Inflammatory macrophage (primary cell): ENCODE measurements at regions not wholly inside any gene's neighbourhood (a gene's known extent, or its start where the extent isn't known, plus 50 kb on each side); places are given as distances from the start of the nearest gene placed in this dataset.

ENCODE experiments used
- DNase-seq, 2 donors: peaks; one replicate each; pipeline ENCODE4 v3.0.0-alpha.2; 2020 to 2022

DNA sequence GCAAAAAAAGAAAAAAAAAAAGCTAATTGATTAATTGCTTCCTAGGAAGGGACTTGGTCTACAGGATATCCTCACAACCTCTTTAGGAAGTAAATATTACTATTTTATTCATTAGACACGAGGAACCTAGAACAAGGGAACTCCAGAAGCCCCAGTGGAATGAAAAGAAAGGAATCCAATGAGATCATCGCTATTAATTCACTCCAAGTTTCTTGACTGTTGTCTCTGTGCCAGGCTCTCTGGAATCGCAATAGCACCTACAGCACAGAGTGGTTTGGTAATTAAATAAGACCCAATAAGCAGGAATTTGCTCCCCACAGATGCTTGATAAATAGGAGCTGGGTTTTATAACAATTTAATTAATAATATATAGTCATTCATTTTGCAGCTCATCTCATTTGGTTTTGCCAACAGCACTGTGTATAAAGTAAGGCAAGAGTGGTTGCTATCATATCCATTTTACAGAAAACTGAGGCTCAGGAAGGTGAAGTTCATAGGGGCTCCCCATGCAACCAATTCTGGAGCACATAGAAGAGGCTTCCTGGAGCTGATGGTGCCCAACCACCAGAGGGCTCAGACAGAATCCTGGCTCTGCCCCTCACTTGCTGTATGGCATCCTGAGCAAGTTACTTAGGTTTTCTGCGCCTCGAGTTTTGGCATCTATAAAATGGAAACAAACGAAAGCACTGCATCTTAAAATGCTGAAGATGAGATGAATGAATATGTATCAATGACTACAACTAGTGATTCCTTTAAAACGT, 420.2 kb downstream of the MED13L start:
- no peak for DNase-seq

DNA sequence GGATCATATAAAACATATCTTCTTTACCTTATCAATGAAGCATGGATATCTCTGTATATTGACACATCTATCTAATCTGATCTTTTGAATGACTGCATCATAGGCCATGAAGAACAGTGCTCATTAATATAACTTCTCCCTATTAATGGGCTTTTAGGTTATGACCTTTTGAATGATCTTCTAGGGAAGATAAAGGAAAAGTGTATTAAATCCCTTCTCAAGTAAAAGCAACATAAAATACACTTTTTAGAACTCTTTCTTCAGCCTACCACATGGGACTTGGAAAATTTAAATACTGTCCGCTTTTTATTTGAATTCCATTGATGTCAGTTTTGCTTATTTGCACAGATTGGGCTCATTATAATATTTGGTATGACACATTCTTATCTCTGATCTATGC, 425.4 kb downstream of the MED13L start:
- DNase-seq = no peak

DNA sequence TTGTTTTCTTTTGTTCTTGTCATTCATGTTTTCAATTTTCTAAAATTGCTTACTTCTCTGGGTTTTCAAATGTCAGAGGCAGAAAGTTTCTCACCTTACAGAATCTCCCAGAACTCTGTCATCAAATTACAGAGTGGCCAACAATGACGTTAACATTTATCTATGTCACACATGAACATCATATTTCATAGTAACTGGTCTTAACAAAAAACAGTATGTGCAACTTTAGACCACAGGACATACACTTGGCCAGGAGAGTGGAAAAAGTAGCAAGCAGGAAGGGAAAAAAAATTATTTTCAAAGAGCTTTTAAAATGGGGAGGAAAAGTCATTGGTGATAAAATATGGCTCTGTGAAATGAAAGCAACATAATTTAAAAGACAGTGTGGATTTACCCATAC, 426.5 kb downstream of the MED13L start:
- DNase-seq = no peak

DNA sequence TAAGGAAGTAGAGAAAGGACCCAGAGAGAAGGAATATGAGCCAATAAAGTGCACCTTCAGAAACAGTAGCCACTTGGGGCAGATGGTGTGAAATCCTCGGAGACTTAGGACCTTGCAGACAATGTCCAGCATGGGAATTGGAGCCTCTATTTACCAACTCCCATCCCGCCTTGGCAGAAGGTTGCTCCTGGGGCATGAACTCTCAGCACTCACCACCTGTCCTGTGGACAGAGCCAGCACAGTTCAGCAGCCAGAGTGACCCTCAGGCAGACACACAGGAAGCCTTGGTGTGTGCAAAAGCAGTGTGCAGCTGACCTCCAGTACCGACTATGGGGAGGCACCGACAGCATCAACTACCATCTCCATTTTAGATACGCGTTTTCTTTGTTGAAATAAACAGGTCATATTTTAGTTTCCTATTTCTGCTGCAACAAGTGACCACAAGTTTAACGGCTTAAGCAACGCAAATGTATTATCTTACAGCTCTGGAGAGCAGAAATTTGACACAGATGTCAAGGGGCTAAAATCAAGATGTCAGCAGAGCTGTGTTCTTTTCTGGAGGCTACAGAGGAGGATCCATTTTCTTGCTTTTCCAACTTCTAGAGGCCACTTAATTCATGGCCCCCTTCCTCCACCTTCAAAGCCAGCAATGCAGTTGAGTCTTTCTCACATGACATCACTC, 428.1 kb downstream of the MED13L start:
- DNase-seq = no peak

DNA sequence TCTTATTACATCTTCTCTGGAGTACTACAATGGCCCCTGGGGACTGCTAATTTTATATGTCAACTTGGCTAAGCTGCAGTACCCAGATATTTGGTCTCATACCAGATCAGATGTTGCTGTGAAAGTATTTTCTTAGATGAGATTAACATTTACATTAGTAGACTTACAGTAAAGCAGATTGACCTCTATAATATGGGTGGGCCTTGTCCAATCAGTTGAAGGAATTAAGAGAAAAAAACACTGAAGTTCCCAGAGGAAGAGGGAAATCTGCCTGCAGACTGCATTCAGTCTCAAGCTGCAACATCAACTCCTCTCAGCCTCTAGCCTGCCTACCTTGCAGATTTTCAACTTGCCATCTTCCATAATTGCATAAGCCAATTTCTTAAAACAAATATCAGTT, 430.1 kb downstream of the MED13L start:
- DNase-seq = no peak

DNA sequence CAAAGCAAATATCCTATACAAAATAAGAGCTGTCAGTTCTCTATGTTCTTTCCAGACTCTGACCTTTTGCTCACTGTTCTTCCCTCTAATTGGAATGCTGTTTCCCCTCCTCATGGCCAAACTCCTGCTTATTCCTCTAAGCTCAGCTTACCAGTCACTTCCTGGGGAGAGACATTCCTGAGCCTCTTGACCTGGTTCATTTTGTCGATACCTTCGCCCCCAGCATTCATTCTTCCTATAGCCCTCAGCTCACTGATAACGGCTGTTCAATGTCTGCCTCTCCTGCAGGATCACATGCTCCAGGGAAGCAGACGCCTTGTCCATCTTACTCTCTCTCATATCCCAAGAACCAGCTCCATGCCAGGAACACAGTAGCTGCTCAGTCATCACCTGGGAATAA, 431.0 kb downstream of the MED13L start:
- DNase-seq = no peak

DNA sequence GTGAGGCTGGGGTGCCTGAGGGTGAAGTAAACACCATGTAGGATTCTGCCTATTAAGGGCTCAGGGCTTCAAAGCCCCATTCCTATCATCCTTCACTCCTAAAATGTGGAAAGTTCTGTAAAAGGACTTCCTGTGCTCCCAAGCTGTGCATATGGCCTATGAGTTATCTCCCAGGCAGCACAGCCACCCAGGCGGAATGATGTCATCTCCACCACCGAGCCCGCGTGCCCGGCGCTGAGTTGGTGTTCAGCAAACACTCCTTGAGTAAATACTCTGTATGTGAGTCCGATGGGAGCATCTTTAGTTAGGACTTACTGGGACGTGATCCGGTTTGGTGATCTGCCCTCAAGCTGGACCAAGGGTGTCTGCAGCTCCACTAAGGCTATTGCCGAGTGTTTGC, 437.3 kb downstream of the MED13L start:
- DNase-seq = no peak

DNA sequence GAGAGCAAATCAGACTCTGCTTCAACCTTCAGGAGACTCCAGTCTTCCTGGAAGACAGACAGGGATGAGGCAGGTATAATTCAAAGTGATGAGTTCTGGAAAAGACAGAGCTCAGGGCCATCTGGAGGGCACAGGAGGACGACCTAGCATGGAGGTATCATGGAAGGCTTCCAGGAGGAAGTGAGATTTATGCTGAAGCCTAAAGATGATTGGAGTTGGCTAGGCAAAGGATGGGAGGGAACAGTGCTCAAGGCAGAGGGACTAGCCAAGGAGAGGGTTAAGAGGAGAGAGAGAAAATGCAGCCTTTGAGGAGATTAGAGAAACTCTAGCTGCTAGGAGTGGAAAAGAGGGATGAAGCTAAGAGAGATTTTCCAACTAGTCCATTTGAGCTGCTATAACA, 438.5 kb downstream of the MED13L start:
- DNase-seq = no peak

DNA sequence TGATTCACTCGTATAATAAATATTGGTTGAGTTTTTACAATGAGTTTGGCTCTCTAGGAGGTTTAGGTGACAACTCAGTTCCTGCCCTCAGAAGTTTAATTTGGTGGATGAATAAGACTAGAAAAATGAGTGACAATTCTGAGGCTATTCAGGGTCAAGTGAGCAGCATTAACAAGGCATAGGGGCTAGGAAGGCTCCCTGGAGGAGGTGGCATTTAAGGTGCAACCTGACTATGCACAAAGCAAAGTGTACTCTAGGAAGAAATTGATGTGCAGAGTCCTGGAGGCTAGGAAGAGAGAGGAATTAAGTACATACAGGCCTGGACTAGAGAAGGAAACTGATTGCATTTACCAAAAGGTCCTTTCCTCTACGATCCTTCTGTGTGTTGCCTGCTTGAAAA, 440.3 kb downstream of the MED13L start:
- no peak for DNase-seq

DNA sequence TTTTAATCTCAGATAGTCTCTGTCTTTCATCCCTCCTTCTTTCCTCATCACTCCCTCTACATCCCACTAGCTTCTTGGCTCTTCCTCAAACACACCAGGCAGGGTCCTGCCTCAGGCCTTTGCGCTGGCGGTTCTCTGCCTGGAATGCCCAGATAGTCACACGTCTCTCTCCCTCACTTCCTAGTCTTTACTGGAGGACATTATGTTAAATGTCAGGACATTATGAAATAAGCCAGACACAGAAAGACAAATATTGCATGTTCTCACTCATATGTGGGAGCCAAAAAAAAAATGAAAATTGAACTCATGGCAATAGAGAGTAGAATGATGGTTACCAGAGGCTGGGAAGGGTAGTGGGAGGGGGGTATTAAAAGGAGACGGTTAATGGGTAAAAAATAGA, 442.0 kb downstream of the MED13L start:
- no peak for DNase-seq

DNA sequence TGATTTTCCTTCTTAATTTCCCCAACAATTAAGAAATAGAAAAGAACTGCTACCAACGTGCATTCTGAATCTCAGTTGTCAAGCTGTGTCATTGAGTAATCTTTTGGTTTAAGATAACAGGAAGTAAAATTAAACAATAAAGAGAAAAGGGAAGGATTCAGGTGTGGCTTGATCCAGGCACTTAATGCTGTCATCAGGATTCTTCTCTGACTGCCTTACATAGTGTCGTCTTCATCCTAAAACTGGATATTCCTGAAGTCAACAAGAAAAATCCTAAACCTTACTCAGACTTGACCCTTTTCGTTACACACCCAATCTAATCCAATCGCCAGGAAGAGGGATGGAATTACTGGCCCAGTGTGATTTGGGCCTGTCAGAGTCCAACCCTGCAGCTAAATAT, 443.8 kb downstream of the MED13L start:
- no peak for DNase-seq

DNA sequence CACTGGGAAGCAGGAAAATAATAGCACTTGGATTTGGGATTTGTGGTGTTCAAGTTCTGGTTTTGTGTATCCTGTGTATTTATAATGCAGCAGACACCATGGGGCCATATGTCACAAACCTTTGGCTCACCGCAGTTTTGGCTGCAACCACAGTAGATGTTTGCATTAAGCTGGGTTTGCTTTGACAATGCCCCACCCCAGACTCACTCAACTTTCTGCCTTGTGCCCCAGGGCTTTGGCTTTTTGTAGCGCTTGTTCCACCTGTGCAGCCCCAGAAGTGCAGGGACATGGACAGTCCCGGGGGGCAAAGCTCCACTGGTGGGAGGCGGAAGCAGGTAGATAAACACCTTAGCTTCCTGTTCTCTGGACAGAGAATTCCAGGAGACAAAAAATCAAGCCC, 446.9 kb downstream of the MED13L start:
- DNase-seq = no peak

DNA sequence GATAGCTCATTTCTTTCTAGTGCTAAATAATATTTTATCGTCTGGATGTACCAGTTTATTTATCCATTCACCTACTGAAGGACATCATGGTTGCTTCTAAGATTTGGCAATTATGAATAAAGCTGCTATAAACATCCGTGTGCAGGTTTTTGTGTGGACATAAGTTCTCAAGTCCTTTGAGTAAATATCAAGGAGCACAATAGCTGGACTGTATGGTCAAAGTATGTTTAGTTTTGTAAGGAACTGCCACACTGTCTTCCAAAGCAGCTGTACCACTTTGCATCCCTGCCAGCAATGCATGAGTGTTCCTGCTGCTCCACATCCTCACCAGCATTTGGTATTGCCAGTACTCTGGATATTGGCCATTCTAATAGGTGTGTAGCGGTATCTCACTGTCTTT, 447.4 kb downstream of the MED13L start:
- DNase-seq = no peak

DNA sequence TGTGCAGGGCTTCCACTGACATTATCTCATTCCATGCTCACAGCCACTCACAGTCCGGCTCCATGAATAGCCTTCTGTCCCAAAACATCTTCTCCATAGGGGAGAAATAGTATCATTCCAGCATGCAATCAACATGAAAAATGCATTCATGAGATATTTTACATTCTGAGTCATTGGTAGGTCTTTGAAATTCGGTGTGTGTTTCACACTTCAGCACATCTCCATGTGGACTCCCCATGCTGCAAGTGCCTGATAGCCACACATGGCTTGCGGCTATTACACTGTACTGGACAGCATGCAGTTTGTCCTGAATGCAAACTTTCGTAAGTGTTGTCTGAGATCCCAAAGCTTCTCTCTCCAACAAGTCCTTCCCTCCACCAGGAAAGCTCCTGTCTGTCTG, 449.3 kb downstream of the MED13L start:
- DNase-seq = no peak

DNA sequence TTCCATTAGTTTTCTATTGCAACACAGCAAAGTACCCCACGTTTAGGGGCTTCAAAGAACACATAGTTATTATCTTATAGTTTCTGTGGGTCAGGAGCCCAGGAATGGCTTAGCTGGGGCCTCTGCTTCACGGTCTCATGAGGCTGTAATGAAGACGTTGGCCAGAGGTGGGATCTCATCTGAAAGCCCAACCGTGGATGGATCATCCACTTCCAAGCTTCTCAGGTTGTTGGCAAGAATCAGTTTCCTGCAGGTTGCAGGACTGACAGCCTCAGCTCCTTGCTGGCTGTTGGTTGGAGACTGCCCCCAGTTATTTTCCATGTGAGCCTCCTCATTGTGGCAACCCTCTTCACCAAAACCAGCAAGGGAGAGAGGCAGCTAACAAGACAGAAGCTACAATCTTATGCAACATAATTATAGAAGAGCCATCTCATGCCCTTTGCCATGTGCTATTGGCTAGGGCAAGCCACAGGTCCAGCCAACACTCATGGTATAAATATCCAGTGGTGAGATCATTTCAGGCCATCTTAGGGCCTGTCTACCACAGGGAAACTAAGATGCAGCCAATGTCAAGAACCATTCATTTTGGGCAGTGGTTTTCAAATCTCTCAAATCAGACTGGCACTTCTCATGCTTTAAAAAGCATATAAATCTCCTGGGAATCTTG, 452.4 kb downstream of the MED13L start:
- no peak for DNase-seq

DNA sequence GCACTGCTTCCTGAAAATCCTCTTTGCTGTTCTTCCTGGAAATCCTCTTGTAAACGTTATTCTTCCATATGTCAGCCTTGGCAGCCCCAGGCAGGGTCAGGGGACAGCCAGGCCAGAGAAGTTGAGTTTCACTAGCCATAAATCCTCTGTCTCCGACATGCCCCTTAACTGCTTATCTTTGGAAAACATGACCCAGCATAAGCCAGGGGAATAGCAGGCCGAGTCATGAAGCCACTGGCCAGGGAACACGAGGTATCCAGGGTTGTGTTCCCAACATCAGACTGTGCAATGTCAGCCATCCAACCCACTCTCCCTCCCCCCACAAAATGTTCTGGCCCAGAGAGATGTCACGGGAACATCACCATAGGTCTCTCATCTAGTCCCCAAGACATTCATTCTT, 453.9 kb downstream of the MED13L start:
- DNase-seq = no peak

DNA sequence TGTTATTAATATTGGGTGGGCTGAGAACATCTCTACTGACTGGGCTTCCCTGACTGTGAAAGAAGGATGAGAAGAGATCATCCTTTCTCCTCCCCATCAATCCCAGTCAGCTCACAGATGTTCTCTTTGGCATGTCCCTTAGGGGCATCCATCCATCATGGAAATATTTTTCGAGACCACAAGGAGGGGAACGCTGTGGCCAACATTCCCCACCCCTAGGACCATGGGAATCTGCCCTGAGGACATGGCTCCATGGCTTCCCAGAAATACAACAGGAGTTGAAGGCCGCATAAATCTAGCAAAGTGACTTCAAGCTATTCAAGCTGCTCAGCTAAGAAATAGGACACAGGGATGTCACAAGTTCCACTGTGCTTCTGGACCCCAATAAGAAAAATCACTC, 456.8 kb downstream of the MED13L start:
- DNase-seq = no peak

DNA sequence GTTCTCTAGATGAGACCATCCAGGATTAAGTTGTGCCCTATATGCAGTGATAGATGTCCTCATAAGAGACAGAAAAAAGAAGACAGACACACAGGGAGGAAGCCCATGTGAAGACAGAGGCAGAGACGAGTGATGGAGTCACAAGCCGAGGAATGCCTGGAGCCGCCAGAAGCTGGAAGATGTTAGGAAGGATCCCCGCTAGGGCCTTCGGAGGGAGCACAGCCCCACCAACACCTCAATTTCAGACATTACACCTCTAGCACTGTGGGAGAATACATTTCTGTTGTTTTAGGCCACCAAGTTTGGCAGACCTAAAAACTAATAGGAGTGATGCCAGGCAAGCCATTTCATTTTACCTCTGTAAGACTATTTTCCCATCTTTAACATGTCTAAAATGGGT, 458.5 kb downstream of the MED13L start:
- DNase-seq = no peak

DNA sequence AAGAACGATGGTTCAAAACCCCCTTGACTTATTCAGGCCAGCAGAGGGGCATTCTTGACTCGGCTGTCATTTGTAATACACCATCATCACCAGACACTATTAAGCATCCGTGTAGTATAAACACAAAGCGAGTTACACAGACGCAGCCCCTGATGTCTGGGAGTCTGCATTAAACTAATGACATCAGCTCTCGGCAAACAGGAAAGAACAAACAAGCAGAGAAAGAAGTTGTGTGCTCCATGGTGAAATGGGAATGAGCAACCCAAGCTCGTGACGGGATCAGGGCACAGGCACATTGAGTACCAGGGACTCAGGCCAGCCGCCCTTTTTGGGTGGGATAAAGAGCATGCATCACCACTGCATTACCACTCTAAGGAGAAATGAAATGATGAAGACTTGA, 460.1 kb downstream of the MED13L start:
- DNase-seq = no peak

DNA sequence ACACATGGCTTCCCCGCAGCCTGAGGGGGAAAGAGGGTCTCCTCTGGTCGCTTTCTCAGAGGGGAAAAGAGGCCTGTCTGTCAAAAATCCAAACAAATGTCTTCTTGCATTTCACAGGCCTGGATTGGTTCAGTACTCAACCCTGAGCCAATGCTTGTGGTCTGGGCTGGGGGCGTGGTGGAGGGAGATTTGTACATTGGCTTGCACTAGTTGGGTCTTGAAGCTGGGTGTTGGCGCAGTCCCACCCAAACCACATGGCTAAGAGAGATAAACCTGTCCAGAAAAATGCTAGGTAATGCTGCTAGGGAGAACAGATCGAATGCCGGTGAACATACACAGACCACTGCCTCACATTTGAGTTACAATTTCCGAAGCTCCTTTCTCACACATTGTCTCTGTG, 461.6 kb downstream of the MED13L start:
- DNase-seq = no peak

DNA sequence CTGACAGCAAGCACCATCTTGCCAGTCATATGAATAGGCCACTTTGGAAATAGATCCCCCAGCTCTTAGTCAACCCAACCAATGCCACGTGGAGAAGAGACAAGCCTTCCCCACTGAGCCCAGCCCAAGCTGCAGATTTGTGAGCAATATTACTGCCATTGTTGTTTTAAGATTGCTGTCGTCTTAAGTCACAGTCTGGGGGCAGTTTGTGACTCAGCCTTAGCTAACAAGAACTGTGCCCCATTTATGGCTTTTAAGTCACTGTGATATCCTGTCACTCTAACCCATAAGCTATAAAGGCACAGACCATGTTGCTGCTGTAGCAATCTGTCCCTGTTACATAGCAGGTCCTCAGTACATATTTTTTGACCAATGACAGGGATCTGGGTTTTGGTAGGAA, 464.2 kb downstream of the MED13L start:
- DNase-seq = no peak

DNA sequence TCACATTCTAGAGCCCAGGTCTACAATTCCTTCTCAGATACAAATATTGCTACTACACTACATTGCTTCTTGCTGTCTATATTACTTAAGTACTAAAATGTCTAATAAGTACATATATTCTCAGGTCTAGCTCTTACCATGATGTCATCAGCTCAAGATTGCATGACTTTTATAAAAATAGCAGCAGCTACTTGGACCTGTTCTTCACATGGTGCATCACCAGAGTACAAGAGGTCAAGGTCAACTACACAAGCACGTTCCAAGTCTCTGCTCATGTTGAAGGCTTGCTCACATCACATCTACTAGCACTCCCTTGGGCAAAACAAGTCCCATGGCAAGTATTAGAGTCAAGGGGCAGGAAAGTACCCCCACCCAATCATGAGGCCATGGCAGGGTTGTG, 465.6 kb downstream of the MED13L start:
- DNase-seq = no peak

DNA sequence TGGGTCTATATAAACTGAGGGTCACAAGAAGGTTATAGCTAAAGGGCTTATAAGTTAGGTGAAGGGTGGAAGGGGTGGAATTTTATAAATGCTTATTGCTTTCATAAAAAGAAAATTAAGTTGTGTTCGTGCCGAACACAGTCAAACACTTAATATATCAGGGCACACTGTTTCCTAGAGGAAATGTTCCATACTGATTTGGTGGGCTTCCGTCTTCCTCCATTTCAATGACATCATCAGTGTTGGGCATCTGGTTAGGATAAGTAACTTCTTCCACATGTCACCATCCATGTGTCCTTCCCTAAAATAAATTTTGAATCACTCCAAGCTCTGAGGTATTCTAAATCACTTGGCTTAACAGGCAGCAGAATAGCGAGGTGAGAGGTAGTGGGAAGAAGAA, 466.4 kb downstream of the MED13L start:
- DNase-seq = no peak
